ENCODE measurements at regions not wholly inside any gene's neighbourhood (a gene's known extent, or its start where the extent isn't known, plus 50 kb on each side); places are given as distances from the start of the nearest gene placed in this dataset.

DNA sequence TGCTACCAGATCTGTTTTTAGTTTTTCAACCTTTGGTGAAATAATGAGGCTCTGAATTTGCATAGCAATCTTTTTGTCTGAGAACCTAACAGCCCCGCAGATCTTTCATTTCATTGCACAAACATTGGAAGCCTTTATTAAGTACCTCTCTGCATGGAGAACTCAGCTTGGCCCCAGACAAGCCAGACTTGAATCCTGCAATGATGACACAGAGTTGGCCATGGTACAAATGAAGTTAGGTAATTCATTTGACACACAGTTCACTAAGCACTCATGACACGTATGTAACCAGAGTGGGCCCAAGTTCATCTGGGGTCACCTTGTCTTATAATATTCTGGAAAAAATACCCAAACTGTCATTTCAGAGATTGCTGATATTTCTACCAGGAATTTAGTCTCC, 439.1 kb upstream of the ID2 start:
- TF ChIP-seq, protein P1, sequence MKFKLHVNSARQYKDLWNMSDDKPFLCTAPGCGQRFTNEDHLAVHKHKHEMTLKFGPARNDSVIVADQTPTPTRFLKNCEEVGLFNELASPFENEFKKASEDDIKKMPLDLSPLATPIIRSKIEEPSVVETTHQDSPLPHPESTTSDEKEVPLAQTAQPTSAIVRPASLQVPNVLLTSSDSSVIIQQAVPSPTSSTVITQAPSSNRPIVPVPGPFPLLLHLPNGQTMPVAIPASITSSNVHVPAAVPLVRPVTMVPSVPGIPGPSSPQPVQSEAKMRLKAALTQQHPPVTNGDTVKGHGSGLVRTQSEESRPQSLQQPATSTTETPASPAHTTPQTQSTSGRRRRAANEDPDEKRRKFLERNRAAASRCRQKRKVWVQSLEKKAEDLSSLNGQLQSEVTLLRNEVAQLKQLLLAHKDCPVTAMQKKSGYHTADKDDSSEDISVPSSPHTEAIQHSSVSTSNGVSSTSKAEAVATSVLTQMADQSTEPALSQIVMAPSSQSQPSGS (tag by site-specific recombination; IDR thresholded peaks at IDR 0.05; ENCODE audit: low read depth): no peak
- TF ChIP-seq, protein P2, sequence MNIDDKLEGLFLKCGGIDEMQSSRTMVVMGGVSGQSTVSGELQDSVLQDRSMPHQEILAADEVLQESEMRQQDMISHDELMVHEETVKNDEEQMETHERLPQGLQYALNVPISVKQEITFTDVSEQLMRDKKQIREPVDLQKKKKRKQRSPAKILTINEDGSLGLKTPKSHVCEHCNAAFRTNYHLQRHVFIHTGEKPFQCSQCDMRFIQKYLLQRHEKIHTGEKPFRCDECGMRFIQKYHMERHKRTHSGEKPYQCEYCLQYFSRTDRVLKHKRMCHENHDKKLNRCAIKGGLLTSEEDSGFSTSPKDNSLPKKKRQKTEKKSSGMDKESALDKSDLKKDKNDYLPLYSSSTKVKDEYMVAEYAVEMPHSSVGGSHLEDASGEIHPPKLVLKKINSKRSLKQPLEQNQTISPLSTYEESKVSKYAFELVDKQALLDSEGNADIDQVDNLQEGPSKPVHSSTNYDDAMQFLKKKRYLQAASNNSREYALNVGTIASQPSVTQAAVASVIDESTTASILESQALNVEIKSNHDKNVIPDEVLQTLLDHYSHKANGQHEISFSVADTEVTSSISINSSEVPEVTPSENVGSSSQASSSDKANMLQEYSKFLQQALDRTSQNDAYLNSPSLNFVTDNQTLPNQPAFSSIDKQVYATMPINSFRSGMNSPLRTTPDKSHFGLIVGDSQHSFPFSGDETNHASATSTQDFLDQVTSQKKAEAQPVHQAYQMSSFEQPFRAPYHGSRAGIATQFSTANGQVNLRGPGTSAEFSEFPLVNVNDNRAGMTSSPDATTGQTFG (tag by site-specific recombination; IDR thresholded peaks at IDR 0.05; ENCODE audit: borderline replicate concordance): no peak
- TF ChIP-seq, protein P3, sequence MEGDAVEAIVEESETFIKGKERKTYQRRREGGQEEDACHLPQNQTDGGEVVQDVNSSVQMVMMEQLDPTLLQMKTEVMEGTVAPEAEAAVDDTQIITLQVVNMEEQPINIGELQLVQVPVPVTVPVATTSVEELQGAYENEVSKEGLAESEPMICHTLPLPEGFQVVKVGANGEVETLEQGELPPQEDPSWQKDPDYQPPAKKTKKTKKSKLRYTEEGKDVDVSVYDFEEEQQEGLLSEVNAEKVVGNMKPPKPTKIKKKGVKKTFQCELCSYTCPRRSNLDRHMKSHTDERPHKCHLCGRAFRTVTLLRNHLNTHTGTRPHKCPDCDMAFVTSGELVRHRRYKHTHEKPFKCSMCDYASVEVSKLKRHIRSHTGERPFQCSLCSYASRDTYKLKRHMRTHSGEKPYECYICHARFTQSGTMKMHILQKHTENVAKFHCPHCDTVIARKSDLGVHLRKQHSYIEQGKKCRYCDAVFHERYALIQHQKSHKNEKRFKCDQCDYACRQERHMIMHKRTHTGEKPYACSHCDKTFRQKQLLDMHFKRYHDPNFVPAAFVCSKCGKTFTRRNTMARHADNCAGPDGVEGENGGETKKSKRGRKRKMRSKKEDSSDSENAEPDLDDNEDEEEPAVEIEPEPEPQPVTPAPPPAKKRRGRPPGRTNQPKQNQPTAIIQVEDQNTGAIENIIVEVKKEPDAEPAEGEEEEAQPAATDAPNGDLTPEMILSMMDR (tag by site-specific recombination; IDR thresholded peaks at IDR 0.05): no peak
- TF ChIP-seq YY1 (tag by site-specific recombination; IDR thresholded peaks at IDR 0.05) (no peak), TCF7L2 (IDR thresholded peaks at IDR 0.05; ENCODE audit: borderline replicate concordance, low read depth, low read length) (no peak), PRDM1 (tag by site-specific recombination; IDR thresholded peaks at IDR 0.05) (no peak), TRIM28 (IDR thresholded peaks at IDR 0.05; ENCODE audit: borderline replicate concordance, low read length) (no peak), ZNF555 (tag by site-specific recombination; conservative IDR thresholded peaks at IDR 0.05) (no peak), MYNN (tag by site-specific recombination; IDR thresholded peaks at IDR 0.05; ENCODE audit: borderline replicate concordance) (no peak), ZNF292 (tag by site-specific recombination; IDR thresholded peaks at IDR 0.05; ENCODE audit: borderline replicate concordance, low read depth) (no peak)
- TF ChIP-seq, protein P4, sequence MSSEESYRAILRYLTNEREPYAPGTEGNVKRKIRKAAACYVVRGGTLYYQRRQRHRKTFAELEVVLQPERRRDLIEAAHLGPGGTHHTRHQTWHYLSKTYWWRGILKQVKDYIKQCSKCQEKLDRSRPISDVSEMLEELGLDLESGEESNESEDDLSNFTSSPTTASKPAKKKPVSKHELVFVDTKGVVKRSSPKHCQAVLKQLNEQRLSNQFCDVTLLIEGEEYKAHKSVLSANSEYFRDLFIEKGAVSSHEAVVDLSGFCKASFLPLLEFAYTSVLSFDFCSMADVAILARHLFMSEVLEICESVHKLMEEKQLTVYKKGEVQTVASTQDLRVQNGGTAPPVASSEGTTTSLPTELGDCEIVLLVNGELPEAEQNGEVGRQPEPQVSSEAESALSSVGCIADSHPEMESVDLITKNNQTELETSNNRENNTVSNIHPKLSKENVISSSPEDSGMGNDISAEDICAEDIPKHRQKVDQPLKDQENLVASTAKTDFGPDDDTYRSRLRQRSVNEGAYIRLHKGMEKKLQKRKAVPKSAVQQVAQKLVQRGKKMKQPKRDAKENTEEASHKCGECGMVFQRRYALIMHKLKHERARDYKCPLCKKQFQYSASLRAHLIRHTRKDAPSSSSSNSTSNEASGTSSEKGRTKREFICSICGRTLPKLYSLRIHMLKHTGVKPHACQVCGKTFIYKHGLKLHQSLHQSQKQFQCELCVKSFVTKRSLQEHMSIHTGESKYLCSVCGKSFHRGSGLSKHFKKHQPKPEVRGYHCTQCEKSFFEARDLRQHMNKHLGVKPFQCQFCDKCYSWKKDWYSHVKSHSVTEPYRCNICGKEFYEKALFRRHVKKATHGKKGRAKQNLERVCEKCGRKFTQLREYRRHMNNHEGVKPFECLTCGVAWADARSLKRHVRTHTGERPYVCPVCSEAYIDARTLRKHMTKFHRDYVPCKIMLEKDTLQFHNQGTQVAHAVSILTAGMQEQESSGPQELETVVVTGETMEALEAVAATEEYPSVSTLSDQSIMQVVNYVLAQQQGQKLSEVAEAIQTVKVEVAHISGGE (tag by site-specific recombination; conservative IDR thresholded peaks at IDR 0.05; ENCODE audit: low read depth): no peak
